ENCODE measurements at regions not wholly inside any gene's neighbourhood (a gene's known extent, or its start where the extent isn't known, plus 50 kb on each side); places are given as distances from the start of the nearest gene placed in this dataset.
"Not testable (repeated sequence)": the region's sequence is repeated elsewhere in the genome, so short reads cannot be mapped to it uniquely, and the experiment has no call there.

- in situ Hi-C loops (cut with MboI; ENCODE audit: low sequenced_read_pairs): not testable (repeated sequence)
Observed at GRCh38 chr6:26795474-26796307, 136.1 kb upstream of the ZNF322 start.

DNA sequence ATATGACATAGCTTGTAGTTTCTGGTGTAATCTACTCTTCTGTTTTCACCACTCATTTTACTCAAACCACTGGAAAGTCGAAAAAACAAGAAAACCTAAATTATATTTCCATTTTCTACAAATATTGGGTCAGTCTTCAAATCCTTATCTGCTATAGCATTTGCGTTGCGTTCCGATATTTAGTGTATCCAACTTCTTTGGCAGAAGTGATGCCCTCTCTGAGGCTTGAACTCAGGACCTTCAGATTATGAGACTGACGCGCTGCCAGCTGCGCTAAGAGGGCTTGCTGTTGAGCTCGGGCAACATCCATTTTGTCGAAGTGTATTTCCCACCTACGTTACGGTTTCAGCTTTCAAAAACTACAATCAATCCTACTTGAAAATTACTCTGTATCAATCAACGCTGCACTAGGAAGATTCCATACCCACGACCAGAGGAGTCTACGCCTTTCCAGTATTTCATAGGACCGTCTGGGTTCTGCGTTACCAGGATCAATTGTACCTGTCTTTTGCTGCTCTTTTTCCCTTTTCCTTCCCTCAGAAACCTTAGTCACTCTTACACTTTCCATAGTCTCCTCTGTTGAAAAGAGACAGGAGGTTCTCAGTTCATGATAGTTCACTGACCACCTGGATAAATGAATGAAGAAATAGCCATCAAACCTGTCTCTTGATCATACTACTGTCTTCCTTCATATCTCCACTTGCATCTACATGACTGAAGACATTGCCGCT lies 140.5 kb upstream of the ZNF322 start:
- in situ Hi-C loops (cut with MboI; ENCODE audit: low sequenced_read_pairs): not testable (repeated sequence)

DNA sequence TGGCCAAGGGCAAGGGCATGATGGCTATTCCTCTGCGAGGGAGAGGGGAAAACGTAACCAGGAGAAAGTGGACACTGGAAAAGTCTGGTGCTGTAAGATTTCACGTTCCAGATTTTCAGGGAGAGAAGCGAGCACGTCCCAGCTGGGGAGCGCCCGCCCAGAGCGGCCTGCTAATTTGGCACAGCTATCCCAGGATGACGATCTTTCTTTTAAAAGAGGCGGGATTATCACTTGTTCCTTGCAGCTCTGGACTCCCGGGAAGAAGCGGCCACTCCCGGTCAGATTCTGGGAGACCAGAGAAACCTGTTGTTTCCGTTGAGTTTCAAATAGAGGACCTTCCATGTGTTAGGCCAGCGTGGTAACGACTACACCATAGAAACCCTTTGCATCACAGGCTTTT lies 144.2 kb upstream of the ZNF322 start:
- in situ Hi-C loops (cut with MboI; ENCODE audit: low sequenced_read_pairs): not testable (repeated sequence)

DNA sequence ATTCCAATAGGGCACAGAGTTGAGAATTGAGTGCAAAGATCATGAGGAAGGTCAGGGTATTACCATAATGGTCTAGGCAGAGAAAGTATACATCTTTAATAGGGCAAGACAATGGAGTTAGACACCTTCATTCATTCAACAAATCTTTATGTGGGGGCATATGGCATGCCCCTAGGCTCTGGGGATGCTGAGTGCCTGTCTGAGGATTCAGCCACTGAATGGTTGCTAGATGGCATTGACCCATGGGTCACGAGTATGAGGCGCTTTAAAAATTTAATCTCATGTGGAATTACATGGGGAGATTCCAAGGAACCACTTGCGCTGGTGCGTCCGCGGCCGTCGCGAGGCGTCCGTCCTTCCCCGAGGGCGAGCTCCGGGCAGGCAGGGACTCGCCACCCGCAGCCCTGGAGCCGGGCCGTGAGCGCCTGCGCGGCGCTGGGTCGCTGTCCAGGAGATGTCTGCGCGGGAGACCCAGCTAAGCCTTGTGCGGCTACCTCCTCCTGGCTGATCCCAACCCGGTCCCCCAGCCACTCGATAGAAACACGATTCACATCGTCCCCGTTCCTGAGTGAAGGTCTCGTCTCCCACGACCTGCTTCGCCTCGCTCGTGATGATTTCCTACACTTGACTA lies 152.1 kb upstream of the ZNF322 start:
- in situ Hi-C loops (cut with MboI; ENCODE audit: low sequenced_read_pairs): not testable (repeated sequence)

DNA sequence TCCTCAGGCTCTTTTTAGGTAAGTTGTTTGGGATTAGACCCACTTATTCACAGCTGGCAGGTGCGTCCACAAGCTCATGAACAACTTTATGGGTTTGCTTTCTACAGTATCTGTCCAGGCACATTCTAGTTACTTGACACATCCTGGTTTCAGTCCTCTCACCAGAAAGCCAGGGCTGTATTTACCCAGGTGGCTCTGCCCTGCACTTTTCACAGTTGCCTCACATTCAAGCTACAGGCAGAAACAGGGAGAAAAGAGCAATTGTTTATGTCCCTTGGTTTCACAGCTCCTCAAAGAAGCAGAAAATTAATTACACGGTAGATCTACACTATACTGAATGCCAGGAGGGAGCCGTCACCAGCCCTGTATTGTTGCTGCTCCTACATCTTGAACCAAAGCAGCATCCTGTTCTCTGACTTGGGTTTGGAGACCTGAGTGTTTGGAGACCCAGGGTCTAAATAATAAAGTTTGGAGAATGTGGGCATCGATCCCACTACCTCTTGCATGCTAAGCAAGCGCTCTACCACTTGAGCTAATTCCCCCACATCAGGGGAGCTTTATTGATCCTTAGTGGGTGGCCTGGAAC lies 159.2 kb upstream of the ZNF322 start:
- in situ Hi-C loops (cut with MboI; ENCODE audit: low sequenced_read_pairs): not testable (repeated sequence)

- in situ Hi-C loops (cut with MboI; ENCODE audit: low sequenced_read_pairs): not testable (repeated sequence)
Observed at GRCh38 chr6:26827965-26828364, 168.4 kb upstream of the ZNF322 start.

DNA sequence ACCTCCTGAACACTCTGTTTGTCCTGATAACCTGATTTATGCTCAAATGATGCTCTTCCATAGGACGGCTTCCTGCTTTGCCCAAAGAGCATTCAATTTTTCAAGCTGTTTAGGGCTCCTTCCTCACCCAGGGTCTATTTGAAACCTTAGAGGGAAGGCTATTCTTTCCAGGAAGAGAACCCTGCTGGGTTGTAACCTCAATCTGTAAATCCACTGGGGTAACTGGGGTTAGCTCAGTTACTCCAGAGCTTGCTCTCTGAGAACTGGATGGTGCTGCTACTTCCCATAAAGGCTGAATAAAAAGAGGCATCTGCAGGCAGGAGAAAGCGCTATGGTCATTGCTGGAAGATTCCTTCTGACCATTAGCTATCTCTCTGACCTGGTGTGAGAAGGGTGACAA lies 169.9 kb upstream of the ZNF322 start:
- in situ Hi-C loops (cut with MboI; ENCODE audit: low sequenced_read_pairs): not testable (repeated sequence)

- in situ Hi-C loops (cut with MboI; ENCODE audit: low sequenced_read_pairs): not testable (repeated sequence)
Observed at GRCh38 chr6:26830992-26831391, 171.4 kb upstream of the ZNF322 start.

- in situ Hi-C loops (cut with MboI; ENCODE audit: low sequenced_read_pairs): not testable (repeated sequence)
Observed at GRCh38 chr6:26835707-26836106, 176.2 kb upstream of the ZNF322 start.

DNA sequence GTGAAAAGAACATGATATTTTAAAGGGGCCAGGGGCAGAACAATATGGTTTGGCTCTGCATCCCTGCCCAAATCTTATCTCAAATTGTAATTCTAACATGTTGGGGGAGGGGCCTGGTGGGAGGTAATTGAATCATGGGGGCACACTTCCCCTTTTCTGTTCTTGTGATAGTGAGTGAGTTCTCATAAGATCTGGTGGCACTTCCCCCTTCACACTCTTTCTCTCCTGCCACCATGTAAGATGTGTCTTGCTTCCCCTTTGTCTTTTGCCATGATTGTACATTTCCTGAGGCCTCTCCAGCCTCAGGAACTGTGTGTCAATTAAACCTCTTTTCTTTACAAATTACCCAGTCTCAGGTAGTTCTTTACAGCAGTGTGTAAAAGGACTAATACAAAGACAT lies 177.1 kb upstream of the ZNF322 start:
- in situ Hi-C loops (cut with MboI; ENCODE audit: low sequenced_read_pairs): not testable (repeated sequence)

- in situ Hi-C loops (cut with MboI; ENCODE audit: low sequenced_read_pairs): not testable (repeated sequence)
Observed at GRCh38 chr6:26844823-26845222, 185.3 kb upstream of the ZNF322 start.

- in situ Hi-C loops (cut with MboI; ENCODE audit: low sequenced_read_pairs): not testable (repeated sequence)
Observed at GRCh38 chr6:26857289-26857688, 197.7 kb upstream of the ZNF322 start.

DNA sequence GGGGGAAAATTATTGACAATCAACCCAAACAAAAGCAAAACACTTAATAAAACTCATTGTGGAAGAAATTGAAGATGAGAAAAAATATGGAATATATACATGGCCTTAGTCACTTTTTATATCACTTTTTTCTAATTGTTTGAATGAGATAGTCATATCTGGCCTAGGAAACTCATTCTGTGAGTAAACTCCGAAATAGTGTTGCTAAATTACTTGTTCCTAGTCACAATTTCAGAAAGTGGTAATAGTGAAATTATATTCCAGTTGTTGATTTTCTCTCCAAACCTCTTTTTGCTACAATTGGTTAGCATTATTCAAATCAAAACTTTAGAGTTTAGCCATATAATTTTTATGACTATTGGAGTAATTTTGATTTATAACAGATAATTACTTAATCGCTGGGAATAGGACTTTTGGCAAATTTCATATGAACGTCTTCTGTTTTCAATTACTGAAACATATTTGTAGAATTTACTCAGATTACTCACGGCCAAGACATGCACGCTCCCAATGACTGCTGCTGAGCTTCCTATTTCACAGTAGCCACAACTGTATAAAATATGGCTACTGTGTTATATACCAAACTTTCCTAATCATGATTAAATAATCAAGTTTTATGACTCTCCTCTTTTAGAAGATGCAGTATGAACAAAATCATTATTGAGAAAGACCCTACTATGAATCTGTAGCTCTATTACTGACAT lies 199.7 kb upstream of the ZNF322 start:
- in situ Hi-C loops (cut with MboI; ENCODE audit: low sequenced_read_pairs): not testable (repeated sequence)

DNA sequence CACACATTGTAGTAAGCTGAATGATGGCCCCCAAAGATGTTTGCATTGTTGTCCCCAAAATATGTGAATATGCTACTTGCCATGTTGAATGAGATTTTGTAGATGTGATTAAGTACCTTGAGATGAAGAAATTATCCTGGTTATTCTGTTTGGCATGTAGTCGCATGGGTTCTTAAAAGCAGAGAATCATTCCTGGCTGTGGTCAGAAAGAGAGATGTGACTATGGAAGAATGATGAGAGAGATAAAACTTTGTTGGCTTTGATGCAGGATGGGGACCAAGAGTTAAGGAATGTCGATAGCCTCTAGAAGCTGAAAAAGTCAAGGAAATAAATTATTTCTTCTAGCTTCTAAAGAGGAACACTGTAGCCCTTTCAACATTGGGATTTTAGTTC lies 200.2 kb upstream of the ZNF322 start:
- in situ Hi-C loops (cut with MboI; ENCODE audit: low sequenced_read_pairs): not testable (repeated sequence)

DNA sequence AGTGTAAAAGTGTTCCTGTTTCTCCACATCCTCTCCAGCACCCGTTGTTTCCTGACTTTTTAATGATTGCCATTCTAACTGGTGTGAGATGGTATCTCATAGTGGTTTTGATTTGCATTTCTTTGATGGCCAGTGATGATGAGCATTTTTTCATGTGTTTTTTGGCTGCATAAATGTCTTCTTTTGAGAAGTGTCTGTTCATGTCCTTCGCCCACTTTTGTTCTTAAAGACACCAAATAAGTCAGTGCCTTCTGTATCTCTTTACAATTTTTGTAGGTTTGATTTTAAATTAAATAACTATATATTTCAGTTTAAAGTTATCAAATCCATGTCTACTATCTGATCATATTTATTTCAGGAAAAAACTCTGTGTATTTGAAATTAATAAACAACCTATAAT lies 202.4 kb upstream of the ZNF322 start:
- in situ Hi-C loops (cut with MboI; ENCODE audit: low sequenced_read_pairs): not testable (repeated sequence)

GRCh38 chr6:26863641-26864040 lies 204.1 kb upstream of the ZNF322 start:
- in situ Hi-C loops (cut with MboI; ENCODE audit: low sequenced_read_pairs): not testable (repeated sequence)

DNA sequence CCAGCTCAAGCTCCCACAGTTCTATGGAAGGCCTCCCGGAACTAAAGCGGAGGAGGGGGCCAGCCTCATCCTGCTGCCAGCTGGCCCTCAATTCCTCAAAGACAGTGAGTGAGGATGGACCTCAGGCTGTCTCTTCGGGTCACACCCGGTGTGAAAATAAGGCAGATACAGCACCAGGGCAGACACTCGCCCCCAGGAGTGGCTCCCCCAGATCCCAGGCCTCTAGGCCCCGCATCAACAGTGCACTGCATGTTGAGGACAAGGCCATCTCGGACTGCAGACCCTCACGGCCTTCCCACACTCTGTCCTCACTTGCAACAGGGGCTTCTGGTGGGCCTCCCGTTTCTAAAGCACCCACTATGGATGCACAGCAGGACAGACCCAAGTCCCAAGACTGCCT lies 239.2 kb upstream of the ZNF322 start:
- in situ Hi-C loops (cut with MboI; ENCODE audit: low sequenced_read_pairs): not testable (repeated sequence)

- in situ Hi-C loops (cut with MboI; ENCODE audit: low sequenced_read_pairs): not testable (repeated sequence)
Observed at GRCh38 chr6:26924206-26924605, 264.7 kb upstream of the ZNF322 start.

GRCh38 chr6:26928190-26928589 lies 268.6 kb upstream of the ZNF322 start:
- in situ Hi-C loops (cut with MboI; ENCODE audit: low sequenced_read_pairs): not testable (repeated sequence)

- in situ Hi-C loops (cut with MboI; ENCODE audit: low sequenced_read_pairs): not testable (repeated sequence)
Observed at GRCh38 chr6:26937258-26937657, 277.7 kb upstream of the ZNF322 start.

DNA sequence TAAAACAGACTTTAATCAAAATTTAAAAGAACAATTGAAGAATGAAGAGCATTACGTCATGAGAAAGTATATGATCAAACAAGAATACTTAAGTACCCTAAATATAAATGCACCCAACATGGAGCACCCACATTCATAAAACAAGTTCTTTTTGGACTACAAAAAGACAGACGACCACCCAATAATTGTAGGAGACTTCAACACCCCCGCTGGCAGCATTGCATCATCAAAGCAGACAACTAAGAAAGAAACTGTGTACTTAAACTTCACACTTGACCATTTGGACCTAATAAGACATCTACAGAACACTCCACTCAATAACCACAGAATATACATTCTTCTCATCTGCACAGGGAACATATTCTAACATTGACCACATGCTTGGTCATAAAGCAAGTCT lies 291.7 kb upstream of the ZNF322 start:
- in situ Hi-C loops (cut with MboI; ENCODE audit: low sequenced_read_pairs): not testable (repeated sequence)

All from HL-60/S4 treated with retinoic acid at 250 ng/mL for 4 days and 3 days (cell line).